HepG2 (cell line): ENCODE measurements at regions not wholly inside any gene's neighbourhood (a gene's known extent, or its start where the extent isn't known, plus 50 kb on each side); places are given as distances from the start of the nearest gene placed in this dataset.

Experiments used
- ATAC-seq: fragments of 200-7000 bp; cut with Tn5 transposase; 3 replicates; pipeline ENCODE4 v1.9.1; 2020; ENCODE audit warnings: mild to moderate bottlenecking, moderate library complexity
- BruUV-seq: library from RNA; stranded (reverse); fragments of 400-500 nt; replicated peaks from 2 replicates; lab custom pipeline; 2021; lab: Mats Ljungman, UMichigan
- CTCF ChIA-PET: fragments of 300-600 bp; formaldehyde crosslinking; extraction: SDS; loops from one replicate; lab custom pipeline; 2021; ENCODE audit warnings: low total read pairs, inconsistent platforms, low intra/inter-chr PET ratio; lab: Yijun Ruan, JAX
- POLR2A ChIA-PET: fragments of 350-600 bp; sonication (Branson Sonifier 250); formaldehyde crosslinking; loops from one replicate; lab custom pipeline; 2020; ENCODE audit warnings: antibody characterized with exemption, inconsistent platforms; lab: Yijun Ruan, JAX
- DNase-seq: peaks from one replicate; pipeline ENCODE4 v3.0.0-alpha.2; 2015; ENCODE audit warnings: low spot score
- FAIRE-seq: peaks from 3 replicates; lab custom pipeline; 2011; peaks lifted over from hg19 to GRCh38; lab: Jason Lieb, UNC
- H2AFZ ChIP-seq: one replicate; pipeline ENCODE4 v1.6.1; 2011; ENCODE audit warnings: low read length, inconsistent platforms
- H3K27ac ChIP-seq: fragments of 300-600 bp; 3 replicates; pipeline ENCODE4 v1.8.0; 2011; ENCODE audit warnings: mixed run types, mild to moderate bottlenecking, mixed read lengths, low read length, inconsistent platforms; ENCODE audit not compliant: insufficient read depth; ENCODE audit errors: extremely low read length
- H3K27me3 ChIP-seq, 2 experiments: fragments of 200-600 bp in 1 of 2; 2 replicates in 1 of 2; 3 replicates in 1 of 2; pipeline versions ENCODE4 v1.6.0 to v1.8.0; 2011; ENCODE audit warnings: low read length in 2 of 2, mild to moderate bottlenecking in 2 of 2, moderate library complexity in 2 of 2, inconsistent platforms in 1 of 2; ENCODE audit not compliant: insufficient read depth in 2 of 2, control insufficient read depth in 1 of 2
- H3K36me3 ChIP-seq, 2 experiments: fragments of 200-600 bp in 1 of 2; replicated peaks in 1 of 2; 2 replicates in 1 of 2; 3 replicates in 1 of 2; pipeline versions ENCODE4 v1.5.1 to v1.8.0; 2011; ENCODE audit warnings: low read length in 2 of 2, inconsistent platforms in 1 of 2; ENCODE audit not compliant: insufficient read depth in 2 of 2, control insufficient read depth in 1 of 2
- H3K4me1 ChIP-seq: 2 replicates; pipeline ENCODE4 v1.5.1; 2012; ENCODE audit warnings: low read length, inconsistent platforms; ENCODE audit not compliant: insufficient read depth
- H3K4me2 ChIP-seq: 2 replicates; pipeline ENCODE4 v1.6.0; 2011; ENCODE audit warnings: low read depth, low read length, inconsistent platforms
- H3K4me3 ChIP-seq, 3 experiments: fragments of 200-600 bp in 1 of 3; sonication (generic), shearing (Covaris generic) in 1 of 3; replicated peaks in 1 of 3; 2 replicates each; pipeline ENCODE4 v1.5.1; 2011 to 2016; ENCODE audit warnings: low read length in 3 of 3, inconsistent platforms in 2 of 3, low read depth in 2 of 3, mild to moderate bottlenecking in 2 of 3, control low read depth in 1 of 3, mixed read lengths in 1 of 3; ENCODE audit not compliant: insufficient read depth in 1 of 3
- H3K79me2 ChIP-seq: one replicate; pipeline ENCODE4 v1.6.1; 2011; ENCODE audit warnings: low read length, inconsistent platforms; ENCODE audit not compliant: insufficient read depth
- H3K9ac ChIP-seq: 2 replicates; pipeline ENCODE4 v1.6.0; 2011; ENCODE audit warnings: mild to moderate bottlenecking, low read depth, low read length, inconsistent platforms; ENCODE audit not compliant: insufficient read depth
- H3K9me3 ChIP-seq: 2 replicates; pipeline ENCODE4 v1.5.1; 2012; ENCODE audit warnings: mild to moderate bottlenecking, low read length
- H4K20me1 ChIP-seq: 2 replicates; pipeline ENCODE4 v1.6.0; 2011; ENCODE audit warnings: inconsistent platforms, mild to moderate bottlenecking, low read length, moderate library complexity; ENCODE audit not compliant: insufficient read depth
- BRCA1 ChIP-seq: sonication (generic); formaldehyde crosslinking; IDR thresholded peaks from 2 replicates; pipeline ENCODE4 v1.4.0; 2020; ENCODE audit warnings: missing genetic modification reagents
- BRF2 ChIP-seq: sonication (generic); formaldehyde crosslinking; IDR thresholded peaks from 2 replicates; pipeline ENCODE4 v1.8.1; 2022; ENCODE audit warnings: mild to moderate bottlenecking, missing genetic modification reagents
- CC2D1A ChIP-seq: sonication (generic); formaldehyde crosslinking; IDR thresholded peaks from 2 replicates; pipeline ENCODE4 v1.8.1; 2023; ENCODE audit warnings: mild to moderate bottlenecking, missing genetic modification reagents
- CEBPG ChIP-seq: IDR thresholded peaks from 2 replicates; pipeline ENCODE4 v1.6.1; 2016
- ELF1 ChIP-seq: sonication (generic); formaldehyde crosslinking; IDR thresholded peaks from 2 replicates; pipeline ENCODE4 v1.4.0; 2020; ENCODE audit warnings: missing genetic modification reagents
- EZH2 ChIP-seq: conservative IDR thresholded peaks from 2 replicates; pipeline ENCODE4 v1.6.1; 2012; ENCODE audit warnings: mild to moderate bottlenecking, low read depth, low read length, moderate library complexity
- KAT8 ChIP-seq: IDR thresholded peaks from 2 replicates; pipeline ENCODE4 v1.6.1; 2016; ENCODE audit warnings: missing genetic modification reagents, missing compliant biosample characterization
- MIER2 ChIP-seq: IDR thresholded peaks from 2 replicates; pipeline ENCODE4 v1.6.1; 2016; ENCODE audit warnings: missing biosample characterization, missing genetic modification reagents
- NR3C1 ChIP-seq: sonication (generic); formaldehyde crosslinking; IDR thresholded peaks from 2 replicates; pipeline ENCODE4 v1.4.0; 2020; ENCODE audit warnings: missing genetic modification reagents
- PATZ1 ChIP-seq: sonication (generic); formaldehyde crosslinking; IDR thresholded peaks from 2 replicates; pipeline ENCODE4 v1.4.0; 2020; ENCODE audit warnings: missing genetic modification reagents
- RNF2 ChIP-seq: fragments of 450-650 bp; conservative IDR thresholded peaks from 2 replicates; pipeline ENCODE4 v1.6.1; 2016; ENCODE audit warnings: low read depth
- RXRA ChIP-seq: sonication (generic); formaldehyde crosslinking; IDR thresholded peaks from 2 replicates; pipeline ENCODE4 v1.5.1; 2020; ENCODE audit warnings: missing genetic modification reagents
- SUZ12 ChIP-seq: fragments of 150-350 bp; IDR thresholded peaks from 2 replicates; pipeline ENCODE4 v1.6.1; 2014; ENCODE audit warnings: low read depth, low read length
- TGIF2 ChIP-seq: IDR thresholded peaks from 2 replicates; pipeline ENCODE4 v1.6.1; 2016; ENCODE audit warnings: control low read depth, missing compliant biosample characterization
- YEATS2 ChIP-seq: sonication (generic); formaldehyde crosslinking; IDR thresholded peaks from 2 replicates; pipeline ENCODE4 v1.4.0; 2020; ENCODE audit warnings: missing genetic modification reagents, borderline replicate concordance
- ZNF362 ChIP-seq: sonication (generic); formaldehyde crosslinking; IDR thresholded peaks from 2 replicates; pipeline ENCODE4 v1.4.0; 2020; ENCODE audit warnings: missing genetic modification reagents, mild to moderate bottlenecking, borderline replicate concordance
- ZNF766 ChIP-seq: sonication (generic); formaldehyde crosslinking; IDR thresholded peaks from 2 replicates; pipeline ENCODE4 v1.5.0; 2020; ENCODE audit warnings: missing genetic modification reagents, borderline replicate concordance
- ZNF780A ChIP-seq: sonication (generic); formaldehyde crosslinking; IDR thresholded peaks from 2 replicates; pipeline ENCODE4 v1.8.0; 2022; ENCODE audit warnings: mild to moderate bottlenecking, missing genetic modification reagents, moderate library complexity
- ZNF782 ChIP-seq: sonication (generic); formaldehyde crosslinking; IDR thresholded peaks from 2 replicates; pipeline ENCODE4 v1.4.0; 2020; ENCODE audit warnings: missing genetic modification reagents, mild to moderate bottlenecking, borderline replicate concordance
- ZNF879 ChIP-seq: sonication (generic); formaldehyde crosslinking; IDR thresholded peaks from 2 replicates; pipeline ENCODE4 v1.8.1; 2023; ENCODE audit warnings: missing genetic modification reagents
- WGBS: methylation state at CpG from one replicate; pipeline ENCODE4 v1.1.6; 2017; ENCODE audit warnings: low lambda C conversion rate; 5-methylcytosine and 5-hydroxymethylcytosine counted together
- in situ Hi-C: cut with HindIII; loops from 2 replicates; pipeline ENCODE4 v1.10.0; 2017; ENCODE audit warnings: low pct_unique_long_range_greater_than_20kb; ENCODE audit not compliant: extremely low pct_ligation_motif_present
- intact Hi-C: fragments of 100-400 bp; cut with micrococcal nuclease; formaldehyde crosslinking; loops from one replicate; pipeline ENCODE4 v1.10.0; 2022; ENCODE audit not compliant: unreplicated experiment
- TF ChIP-seq, protein P1 (sequence below): sonication (generic); formaldehyde crosslinking; IDR thresholded peaks from 2 replicates; pipeline ENCODE4 v1.8.0; 2022; ENCODE audit warnings: missing genetic modification reagents, mild to moderate bottlenecking, inconsistent platforms, borderline replicate concordance

DNA sequence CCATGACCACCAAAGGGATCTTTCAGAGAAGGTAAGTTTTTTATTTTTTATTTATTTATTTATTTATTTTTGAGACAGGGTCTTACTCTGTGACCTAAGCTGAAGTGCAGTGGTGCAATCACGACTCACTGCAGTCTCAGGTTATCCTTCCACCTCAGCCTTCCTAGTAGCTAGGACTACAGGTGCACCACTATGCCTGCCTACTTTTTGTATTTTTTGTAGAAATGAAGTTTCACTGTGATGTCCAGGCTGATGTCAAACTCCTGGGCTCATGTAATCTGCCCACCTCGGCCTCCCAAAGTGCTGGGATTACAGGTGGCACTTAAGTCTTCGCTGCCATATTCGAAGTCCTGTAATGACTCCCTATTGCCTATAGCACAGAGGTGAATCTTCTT, 342.5 kb downstream of the CYRIA start (continued):
- TF ChIP-seq ZNF780A (no peak), NR3C1 (CRISPR knock-in tag) (no peak), RNF2 (no peak), ZNF766 (no peak), PATZ1 (CRISPR knock-in tag) (no peak)

DNA sequence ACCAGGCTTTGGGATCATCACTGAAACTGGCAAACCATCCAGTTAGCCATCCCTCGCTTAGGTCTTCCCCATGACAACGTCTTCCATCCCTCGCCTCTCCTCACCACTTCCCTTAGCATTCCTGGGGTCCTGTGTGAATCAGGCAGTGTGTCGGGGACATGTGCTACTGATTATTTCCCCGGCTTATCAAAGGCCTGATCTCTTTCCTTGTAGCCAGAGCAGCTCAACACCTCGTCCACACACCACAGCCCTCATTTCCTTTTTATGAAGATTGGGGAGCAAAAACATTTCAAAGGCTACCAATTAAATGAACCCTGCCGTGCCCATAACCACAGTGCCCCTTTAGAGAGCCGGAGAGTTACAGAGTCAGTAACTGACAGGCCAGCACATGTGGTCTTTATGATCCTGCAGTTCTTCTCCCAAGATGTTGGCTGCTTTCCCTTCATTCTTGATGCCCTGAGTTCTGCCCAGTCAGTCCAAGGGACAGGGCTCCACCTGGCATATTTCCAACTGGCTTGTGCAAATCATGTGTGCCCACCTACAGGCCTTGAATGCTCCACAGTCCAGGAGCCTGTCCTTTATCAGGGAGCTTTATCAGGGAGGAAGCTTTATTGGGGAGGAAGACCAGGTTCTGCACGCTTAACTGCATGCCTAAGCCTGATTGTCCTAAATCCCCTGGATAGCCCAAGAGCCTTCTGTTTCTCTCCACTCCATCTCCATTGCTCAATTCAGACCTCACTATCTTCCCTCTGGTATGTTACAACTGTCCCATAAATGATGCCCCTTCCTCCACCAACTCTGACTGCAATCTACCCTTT, 343.1 kb downstream of the CYRIA start:
- no peaks in the 10 kb centered on the region for H4K20me1 ChIP-seq
- H3K9ac ChIP-seq = no peak overlapping the region
- H3K79me2 ChIP-seq = no peaks in the 10 kb centered on the region
- H3K36me3 ChIP-seq = no peaks in the 10 kb centered on the region
- CTCF ChIA-PET = no interaction called here
- WGBS = 58% methylated on average over 9 of the region's 9 CpGs
- intact Hi-C loops (no loop called here), in situ Hi-C loops (no loop called here)
- no peaks in the 10 kb centered on the region for H3K4me1 ChIP-seq
- POLR2A ChIA-PET = no interaction called here
- H2AFZ ChIP-seq = no peak overlapping the region
- H3K27ac ChIP-seq = no peak overlapping the region
- H3K4me2 ChIP-seq = no peak overlapping the region
- H3K27me3 ChIP-seq = peaks cover 0 to 6% of the 10 kb centered on the region in 2 experiments; a peak in 1 of 5 replicates
- FAIRE-seq = no peak
- H3K4me3 ChIP-seq = no peak overlapping the region
- H3K9me3 ChIP-seq = no peaks in the 10 kb centered on the region
- BruUV-seq = no TSS peak
- no peak for ATAC-seq
- no peak for DNase-seq
- TF ChIP-seq RXRA (no peak), SUZ12 (no peak), EZH2 (no peak), BRCA1 (no peak), KAT8 (no peak), ZNF782 (CRISPR knock-in tag) (no peak), ZNF879 (CRISPR knock-in tag) (no peak), YEATS2 (CRISPR knock-in tag) (no peak), TGIF2 (CRISPR knock-in tag) (no peak), CEBPG (CRISPR knock-in tag) (no peak), CC2D1A (CRISPR knock-in tag) (no peak), ZNF362 (CRISPR knock-in tag) (no peak), NR3C1 (CRISPR knock-in tag) (no peak), MIER2 (CRISPR knock-in tag) (no peak), ELF1 (no peak), BRF2 (CRISPR knock-in tag) (no peak)
- TF ChIP-seq, protein P1, sequence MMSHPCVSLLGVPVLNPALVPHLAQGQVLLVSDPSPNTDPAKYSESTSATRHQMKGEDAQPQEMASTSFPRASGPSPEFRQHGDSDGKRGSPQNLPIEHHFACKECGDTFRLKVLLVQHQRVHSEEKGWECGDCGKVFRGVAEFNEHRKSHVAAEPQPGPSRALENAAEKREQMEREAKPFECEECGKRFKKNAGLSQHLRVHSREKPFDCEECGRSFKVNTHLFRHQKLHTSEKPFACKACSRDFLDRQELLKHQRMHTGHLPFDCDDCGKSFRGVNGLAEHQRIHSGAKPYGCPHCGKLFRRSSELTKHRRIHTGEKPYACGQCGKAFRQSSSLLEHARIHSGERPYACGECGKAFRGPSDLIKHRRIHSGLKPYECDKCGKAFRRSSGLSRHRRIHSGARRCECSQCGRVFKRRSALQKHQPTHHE (CRISPR knock-in tag) = no peak
